Right lobe of liver (tissue), 4 donors: ENCODE measurements at regions not wholly inside any gene's neighbourhood (a gene's known extent, or its start where the extent isn't known, plus 50 kb on each side); places are given as distances from the start of the nearest gene placed in this dataset.

Experiments used
- CTCF ChIP-seq, 4 donors: fragments of 200-600 bp in 3 of 4; fragments of 450-650 bp in 1 of 4; IDR thresholded peaks; one replicate each; pipeline versions ENCODE4 v1.5.1 to v1.8.0; 2016 to 2022; ENCODE audit warnings: antibody characterized with exemption in 4 of 4, mild to moderate bottlenecking in 2 of 4
- POLR2A ChIP-seq: fragments of 450-650 bp; IDR thresholded peaks from one replicate; pipeline ENCODE4 v1.6.1; 2017; ENCODE audit warnings: antibody characterized with exemption, mild to moderate bottlenecking
- donor health status: DM: no; HTN: no; CAD: no.
- donor health status: DM: no; HTN: no; CAD: no.
- donor health status: DM: no; HTN: yes; CAD: no.

GRCh38 chr2:117360586-117360985, 453.9 kb upstream of the DDX18 start:
- TF ChIP-seq CTCF (IDR thresholded peaks at IDR 0.05) (no peak), POLR2A (no peak)
